EH (cell line): ENCODE measurements at regions not wholly inside any gene's neighbourhood (a gene's known extent, or its start where the extent isn't known, plus 50 kb on each side); places are given as distances from the start of the nearest gene placed in this dataset.
"Not testable (repeated sequence)": the region's sequence is repeated elsewhere in the genome, so short reads cannot be mapped to it uniquely, and the experiment has no call there.

Source experiments
- DNase-seq: peaks from one replicate; pipeline ENCODE4 v3.0.0-alpha.2; 2015; ENCODE audit warnings: low read depth

DNA sequence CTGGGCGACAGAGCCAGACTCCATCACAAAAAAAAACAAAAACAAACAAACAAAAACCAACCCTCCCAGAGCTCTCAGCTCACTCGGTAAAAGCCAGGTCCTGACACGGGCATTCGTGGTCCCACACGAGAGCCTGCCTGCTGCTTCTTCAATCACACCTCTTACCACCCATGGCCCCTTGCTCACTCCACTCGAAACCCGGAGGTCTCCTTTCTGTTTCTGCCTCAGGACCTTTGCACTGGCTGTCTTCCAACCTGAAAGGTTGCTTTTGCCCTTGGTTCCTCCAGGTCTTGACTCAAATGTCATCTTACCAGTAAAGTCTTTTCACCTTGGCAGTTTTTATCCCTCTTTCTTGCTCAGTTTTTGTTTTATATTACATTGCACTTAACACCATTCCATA is 169.6 kb downstream of the EVX1 start:
- no peak for DNase-seq

DNA sequence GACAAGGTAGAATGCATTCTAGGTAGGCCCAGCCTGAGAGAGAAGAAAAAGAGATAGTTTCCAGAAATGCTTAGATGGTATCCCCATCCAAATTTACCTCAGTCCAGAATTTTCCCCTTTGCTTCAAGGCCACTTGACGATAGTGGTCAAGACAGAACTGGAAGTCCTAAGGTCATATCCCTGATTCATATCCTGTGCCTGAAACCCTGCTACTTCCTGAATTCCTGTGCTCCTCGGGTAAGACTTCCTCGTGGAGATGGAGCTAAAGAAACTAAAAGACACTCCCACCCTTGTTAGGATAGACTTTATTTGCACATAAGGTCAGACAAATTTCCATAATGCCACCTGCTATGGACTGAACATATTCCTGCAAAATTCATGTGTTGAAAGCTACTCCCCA is 175.9 kb downstream of the EVX1 start:
- peak; percentile 3 for DNase-seq

DNA sequence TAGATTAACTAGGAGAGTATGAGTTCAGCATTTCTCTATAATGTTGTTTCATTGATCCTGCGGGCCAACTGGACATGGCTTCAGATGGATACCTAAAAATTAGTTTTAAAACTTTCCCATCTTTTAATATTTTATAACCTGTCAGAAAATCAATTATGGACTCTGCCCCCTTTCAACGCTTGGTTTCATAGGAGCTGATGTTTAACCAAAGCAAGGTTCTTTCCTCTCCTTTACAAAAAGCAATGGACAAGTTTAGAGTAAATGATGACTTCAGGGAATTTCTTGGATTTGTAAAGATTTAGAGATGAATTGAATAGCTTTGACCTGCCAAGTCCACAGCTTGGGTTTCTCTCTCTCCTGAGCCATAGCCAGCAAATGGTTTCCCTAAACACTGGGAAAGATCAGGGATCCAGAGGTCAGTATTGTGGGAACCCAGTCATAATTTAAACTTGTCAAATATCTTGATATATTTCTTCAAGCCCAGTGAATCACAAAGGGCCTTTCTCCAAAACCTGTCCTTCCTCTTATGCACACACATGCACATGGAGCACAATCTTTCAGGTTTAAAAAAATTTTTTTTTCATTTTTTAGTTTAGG is 177.1 kb downstream of the EVX1 start:
- no peak for DNase-seq

DNA sequence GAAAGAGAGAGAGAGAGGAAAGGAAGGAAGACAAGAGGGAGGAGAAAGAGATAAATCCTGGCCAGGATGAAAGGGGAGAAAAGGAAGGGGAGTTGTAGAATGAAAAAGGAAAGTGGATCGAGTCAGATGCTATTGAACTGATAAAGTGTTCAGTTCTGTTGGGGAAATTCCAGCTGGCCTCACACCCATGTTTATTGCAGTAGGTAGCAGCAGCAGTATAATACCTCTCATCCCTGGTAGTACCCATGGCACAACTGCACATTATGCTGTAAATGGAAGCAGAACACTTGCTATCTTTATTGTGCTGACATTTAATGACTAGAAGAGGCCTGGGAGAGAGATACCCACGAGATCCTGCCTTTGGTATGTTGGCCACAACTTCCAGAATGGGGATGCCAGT is 178.1 kb downstream of the EVX1 start:
- DNase-seq = no peak

DNA sequence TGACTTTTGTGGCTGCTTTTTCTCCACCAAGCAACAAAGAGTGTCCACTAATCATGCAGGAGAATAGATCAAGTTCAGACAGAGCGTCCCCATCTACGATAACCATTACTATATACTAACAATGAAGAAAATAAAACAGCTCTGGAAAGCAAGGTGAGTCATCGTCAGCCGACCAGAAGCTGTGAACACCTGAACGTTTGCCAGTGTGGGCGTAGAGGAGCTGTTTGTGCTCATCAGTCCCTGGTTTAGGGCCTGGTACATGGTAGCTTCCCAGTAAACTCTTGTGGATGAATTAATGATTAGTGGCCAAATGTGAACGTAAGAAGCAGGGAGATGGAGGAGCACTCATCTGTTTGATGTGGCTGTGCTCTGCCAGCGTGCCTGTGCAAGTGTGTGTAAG is 180.7 kb downstream of the EVX1 start:
- DNase-seq = no peak

DNA sequence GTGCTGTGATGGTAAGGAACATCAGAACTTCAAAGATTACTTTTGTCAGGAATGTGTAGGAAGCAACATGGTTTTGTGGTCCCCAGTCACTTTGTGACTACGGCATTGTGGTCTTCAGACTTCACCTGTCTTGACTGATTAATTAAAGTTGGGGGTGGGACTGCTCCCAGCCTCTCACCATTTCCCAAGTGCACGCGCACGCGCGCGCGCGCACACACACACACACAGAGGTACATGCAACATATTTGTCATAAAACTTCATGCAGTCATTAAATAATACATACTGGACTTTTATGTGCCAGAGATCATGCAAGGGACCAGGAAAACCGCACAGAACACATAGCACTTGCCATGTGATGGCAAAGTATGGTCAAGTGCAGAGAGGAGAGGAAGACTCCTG is 181.2 kb downstream of the EVX1 start:
- no peak for DNase-seq

DNA sequence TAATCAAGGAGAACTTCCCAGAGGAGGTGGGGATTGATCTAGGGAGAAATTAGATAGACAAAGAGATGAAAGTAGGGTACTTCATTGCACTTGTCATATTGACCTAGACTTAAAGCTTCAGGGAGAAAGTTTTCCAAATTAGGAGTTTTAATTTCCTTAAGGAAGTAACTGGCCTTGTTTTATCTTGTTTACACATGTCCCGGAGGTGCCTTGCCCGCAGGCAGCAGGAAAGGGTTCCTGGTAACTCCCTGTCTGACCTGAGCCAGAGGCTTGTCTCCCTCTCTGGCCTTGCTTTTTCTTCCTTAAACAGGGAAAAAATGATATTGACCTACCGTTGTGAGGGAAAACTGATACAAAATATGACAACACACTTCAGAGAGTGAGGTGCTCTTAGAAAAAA is 181.6 kb downstream of the EVX1 start:
- DNase-seq = no peak

DNA sequence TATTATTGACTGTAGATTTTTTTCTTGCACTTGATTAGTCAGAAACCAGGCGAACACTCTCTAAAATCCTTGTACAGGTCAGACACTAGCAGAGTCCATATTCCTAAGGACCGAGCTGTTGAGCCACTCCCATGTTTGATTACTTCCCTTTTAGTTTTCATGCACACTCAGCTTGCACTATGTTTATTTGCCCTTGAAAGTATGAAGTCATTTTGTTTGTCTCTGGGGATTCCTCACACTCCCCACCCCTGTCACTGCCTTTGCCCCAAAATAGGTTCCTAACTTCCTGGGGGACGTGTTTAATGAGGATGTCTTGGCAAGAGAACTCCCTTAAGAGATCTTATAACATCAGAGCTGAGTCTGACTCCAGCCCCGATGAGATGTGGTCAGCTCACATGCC is 182.1 kb downstream of the EVX1 start:
- no peak for DNase-seq

DNA sequence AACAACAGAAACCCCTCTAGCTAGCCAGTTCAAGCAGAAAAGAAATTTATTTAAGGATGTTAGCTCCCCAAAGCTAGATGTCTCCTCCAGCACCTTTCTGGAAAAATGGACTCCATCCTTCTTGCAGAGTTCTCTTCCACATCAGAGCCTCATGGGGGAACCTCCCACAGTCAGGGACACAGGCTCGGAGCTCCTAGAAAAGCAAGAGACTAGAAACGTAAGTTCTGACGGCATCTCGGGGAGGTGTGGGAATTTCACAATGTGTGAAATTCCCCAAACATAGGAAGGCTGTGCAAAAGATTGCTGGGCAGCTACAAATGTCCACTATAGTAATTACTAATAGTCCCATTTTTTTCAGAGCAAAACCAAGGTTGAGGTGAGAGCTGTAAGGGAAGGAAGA is 184.8 kb downstream of the EVX1 start:
- DNase-seq = no peak

DNA sequence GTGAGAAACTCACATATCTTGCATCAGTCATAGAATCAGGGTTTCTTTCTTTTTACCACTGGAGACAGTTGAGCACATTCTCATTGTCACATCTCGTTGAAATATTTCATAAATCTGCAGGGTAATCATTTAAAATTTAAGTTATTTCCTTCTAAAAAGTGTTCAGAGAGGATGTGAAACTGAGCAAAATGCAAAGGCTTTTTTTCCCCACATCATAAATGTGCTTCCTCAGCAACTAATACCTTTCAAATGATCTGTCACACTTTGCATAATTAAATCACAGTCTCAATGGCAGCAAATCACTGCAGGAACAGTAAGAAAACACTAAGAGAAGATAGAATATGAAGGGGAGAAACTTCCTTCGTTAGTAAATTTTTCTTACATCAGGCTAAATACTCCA is 187.5 kb downstream of the EVX1 start:
- no peak for DNase-seq

DNA sequence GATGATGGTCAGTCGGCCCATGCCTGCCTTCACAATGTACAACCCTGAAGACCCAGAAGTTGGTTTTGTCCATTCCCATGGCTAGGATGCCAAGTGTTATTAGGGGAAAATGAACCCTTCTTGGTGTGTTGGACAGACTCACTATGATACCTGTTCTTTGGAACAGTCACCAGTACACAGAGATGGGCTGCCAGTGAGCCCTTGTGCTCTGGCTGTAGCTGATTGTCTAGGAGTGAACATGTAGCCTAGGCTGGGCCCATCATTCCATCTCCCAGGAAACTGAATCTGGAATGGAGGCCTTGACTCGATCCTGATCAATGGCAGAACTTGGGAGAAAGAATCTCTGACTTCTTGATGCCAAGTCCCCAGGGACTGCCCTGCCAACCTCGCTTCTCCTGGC is 188.9 kb downstream of the EVX1 start:
- no peak for DNase-seq

DNA sequence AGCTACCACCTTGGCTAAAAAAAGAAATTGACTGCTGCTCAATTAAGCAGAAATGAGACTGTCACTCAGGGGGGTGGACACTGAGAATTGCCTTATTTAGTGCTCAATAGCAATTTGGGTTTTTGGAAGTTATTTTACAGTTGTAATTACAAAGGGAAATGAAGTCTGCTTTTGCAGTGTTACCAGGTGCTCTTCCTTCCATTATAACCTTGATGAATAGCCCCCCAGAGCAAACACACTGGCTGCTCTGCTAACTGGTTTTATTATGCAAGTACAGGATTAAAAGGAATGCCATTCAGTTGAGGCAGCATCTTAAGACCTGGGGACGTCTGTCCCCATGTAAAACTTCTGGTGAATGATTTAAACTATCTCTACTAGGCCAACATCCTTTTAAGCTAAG is 191.0 kb downstream of the EVX1 start:
- no peak for DNase-seq

DNA sequence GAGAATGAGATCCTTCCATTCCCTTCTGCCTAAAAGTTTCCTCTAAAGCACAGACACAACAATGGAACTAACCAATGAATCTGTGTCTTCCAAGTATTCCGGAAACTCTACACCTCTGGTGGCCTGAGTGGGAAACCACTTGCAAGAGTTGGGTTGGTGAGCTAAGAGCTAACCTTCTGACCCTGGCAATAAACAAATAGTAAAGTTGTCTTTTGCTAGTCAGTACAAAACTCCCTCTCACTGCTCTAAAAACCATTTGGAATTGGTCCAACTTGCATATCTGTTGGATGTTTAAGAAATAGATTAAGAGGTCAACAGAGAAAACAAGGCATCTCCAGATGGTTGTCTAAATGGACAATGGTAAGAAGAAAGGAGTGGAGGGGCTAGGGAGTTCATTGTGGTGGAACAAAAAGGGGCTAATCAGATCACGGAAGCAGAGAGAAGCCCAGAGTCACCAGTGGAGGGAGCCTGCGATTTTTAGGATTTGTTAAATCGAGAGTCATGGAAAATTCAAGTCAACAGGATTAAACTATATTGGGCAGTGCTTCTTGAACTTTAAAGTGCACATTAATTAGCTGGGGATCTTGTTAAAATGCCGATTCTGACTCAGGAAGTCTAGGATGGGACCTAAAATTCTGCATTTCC is 192.3 kb downstream of the EVX1 start:
- DNase-seq = peak; percentile 9

DNA sequence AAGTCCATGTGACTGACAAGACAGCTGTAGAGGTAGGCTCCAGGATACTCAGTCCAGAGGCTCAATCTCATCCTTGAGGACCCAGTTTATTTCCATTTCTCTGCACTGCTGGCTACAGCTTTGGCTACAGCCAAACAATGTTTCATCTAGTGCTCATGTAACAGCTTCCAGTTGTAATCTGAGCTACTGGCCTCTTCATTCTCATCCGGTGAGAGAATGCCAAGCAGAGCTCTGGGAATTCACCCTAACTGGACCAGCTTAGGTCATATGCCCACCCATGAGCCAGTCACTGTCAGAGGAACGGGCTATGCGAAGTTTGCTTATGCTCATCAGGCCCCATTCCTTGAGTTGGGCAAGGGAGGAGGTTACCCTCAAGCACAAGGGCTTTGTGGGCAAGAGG is 192.9 kb downstream of the EVX1 start:
- DNase-seq = peak; percentile 36

DNA sequence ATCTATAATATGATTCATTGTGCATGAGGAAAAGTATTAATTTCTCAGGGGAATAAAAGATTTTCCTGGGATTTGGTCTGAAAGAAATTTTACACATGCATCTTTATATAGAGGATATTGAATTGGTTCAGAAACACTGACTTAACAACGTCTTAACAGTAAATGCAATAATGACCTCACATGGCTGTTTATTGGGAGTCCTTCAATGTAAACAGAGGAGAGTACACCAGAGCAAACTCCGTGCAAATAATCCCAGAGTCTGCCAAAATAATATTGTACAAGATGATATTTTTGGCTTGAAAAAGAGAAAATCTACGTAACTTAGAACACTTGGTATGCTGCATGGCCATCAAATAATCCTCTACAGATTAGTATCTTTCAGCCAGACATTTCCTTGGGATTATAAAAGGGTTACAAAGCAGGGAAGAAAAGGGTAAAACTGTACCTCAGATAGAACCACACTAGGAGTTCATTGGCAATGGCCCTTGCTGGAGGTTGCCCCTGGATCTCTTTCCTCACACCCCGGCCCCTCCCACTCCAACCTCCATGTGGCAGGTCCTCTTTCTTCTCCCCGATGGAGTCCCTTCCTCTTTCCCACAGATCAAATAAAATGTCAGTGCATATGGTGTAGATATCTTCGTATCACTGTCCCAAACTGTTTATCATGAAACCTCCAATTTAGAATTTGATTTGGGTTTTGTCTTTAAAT is 196.4 kb downstream of the EVX1 start:
- DNase-seq = no peak

DNA sequence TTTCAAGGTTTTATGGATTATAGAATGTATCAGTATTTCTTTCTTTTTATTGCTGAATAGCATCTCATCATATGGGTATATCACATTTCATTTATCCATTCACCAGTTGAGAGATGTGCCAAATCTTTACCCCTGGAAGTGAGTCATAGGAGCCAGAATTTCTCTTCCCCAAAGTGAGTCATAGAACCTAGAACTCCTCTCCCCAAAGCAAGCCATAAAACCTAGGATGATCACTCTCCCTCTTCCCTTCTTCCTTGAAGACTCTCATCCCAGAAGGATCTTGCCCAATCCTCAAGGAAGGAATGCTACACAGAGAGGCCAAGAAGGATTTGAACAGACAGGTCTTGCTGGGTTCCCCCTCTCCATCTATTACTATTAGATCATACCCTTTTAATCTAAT is 199.9 kb downstream of the EVX1 start:
- peak; percentile 80 for DNase-seq

DNA sequence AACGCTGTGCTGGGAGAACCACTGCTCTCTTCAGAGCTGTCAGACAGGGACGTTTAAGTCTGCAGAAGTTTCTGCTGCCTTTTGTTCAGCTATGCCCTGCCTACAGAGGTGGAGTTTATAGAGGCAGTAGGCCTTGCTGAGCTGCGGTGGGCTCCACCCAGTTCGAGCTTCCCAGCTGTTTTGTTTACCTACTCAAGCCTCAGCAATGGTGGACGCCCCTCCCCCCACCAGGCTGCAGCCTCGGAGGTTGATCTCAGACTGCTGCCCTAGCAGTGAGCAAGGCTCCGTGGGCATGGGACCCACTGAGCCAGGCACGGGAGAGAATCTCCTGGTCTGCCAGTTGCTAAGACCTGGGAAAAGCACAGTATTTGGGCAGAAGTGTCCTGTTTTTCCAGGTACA is 206.4 kb downstream of the EVX1 start:
- not testable (repeated sequence) for DNase-seq

DNA sequence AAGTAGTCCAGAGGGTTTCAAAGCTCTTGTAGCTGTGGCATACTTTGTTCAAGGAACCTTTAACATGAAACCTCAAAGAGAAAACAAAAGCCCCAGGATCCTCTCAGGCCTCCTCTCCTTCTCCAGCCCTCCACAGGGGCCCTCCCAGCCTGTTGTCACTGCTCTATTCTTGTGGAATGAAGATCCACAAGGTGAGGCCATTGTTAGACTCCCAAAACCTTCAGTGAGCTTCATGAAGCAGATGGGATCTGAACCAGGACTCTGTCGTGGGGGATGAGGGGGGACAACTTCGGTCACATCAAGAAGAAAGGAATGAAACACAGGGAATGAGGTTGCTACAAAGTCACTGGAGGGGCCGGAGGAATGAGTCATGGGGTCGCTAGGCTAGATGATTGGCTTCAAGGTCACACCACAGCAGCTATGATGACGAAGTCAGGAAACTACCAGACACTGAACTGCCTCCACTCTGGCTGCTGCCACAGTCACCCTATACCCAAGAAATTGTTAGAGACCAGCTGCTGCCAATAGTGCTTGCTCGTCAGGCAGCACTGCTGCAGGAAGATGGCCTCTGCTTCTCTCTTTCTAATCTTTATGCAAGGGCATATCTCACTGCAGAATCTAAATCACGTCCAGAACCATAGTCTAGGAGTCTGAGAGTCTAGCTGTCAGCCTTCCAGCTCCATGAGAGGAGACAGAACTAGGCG is 208.8 kb downstream of the HIBADH start:
- DNase-seq = peak; percentile 80

DNA sequence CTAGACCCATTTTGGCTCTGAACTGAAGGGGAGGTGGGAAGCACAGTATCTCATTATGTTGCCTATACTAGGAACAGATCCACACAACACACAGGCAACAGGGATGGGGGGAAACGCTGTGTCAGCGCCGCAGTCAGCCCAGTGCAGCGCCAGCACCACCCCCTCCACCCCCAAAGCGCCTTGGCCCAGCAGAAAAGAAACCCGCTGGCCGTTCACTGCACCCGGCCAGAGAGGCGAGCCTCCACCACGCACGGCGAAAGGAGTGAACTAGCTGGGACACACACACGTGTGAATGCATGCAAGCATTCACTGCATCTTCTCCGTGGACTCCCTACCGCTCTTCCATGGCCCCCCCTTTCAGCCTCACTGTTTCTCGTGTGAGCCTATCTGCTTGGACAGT is 205.6 kb downstream of the HIBADH start:
- DNase-seq = not testable (repeated sequence)

DNA sequence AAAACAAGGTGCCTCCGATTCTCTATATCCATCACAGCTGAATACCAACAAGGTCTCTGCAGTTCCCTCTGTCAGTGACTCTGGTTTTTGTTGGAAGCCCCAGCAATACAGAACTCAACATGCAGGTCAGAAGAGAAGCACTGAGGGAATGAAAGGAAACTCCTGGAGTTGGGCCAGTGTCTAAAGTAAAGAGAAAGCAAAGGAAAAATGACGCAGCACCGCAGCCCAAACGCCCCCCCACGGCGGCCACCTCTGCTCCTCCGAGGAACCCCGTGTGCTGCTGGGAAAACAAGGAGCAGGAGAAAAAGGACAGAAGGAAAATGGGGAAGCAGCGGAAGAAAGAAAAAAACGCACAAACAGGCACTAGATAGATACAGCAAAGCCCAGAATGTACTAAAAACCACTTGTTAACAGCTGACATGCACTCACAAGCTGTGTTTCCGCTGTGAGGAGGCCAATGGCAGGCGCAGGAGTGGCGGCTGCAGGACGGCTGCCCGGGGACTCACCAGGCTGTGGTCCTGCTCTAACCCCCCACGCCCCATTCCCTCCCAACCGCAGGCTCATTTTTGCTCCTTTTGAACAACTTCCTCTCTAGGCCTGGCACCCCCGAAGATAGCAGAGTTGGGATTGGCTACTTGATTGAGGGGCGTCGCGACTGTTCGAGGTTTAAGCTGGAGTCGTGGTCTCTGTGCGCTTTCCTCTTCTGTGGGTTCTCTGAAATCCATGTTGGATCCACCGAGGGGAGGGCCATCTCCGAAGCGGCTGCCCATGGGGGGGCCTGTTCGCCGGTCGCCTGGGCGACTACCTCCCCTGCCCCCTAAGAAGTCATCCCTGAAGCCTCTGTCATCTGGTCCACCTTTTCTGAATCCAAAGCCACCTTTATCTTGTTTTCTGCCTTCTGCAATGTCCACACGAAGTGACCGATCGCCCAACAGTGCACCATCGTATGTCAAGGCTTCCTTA is 204.8 kb downstream of the HIBADH start:
- DNase-seq = not testable (repeated sequence)

DNA sequence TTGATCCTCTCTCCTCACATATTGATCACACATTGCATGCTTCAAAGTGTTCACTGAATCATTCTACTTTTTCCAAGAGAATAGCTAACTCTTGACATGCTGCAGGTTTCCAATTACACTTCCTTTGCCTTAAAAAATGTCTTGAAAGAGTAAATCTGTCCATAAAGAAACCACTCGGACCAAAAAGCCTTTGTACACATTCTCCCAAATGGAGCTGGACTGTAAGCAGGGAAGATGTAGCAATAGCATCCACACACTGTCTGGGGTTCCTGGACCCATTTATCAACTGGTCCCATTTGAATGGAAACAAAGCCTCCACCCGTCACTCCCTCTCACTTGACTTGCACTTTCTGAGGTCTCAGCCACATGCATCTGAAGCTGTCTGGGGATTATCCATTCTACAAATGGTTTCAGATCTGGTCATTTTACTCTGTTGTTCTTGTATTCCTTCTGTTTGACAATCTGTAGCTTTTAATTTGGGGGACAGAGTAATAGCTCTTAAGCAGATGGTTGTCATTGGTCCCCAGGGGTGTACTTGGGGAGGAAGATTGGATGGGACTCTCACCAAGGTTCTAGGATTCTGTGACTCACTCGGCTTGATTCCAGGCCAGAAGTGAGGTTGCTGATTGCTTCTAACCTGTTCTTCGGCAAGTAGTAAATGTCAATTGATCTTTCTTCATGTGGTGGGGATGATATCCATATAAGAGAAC is 203.5 kb downstream of the HIBADH start:
- DNase-seq = no peak
